Stimulated activated CD8-positive, alpha-beta memory T cell treated with anti-CD3 and anti-CD28 coated beads, Interleukin-7, amount 100 ng/mL, for 1 hour (primary cell): ENCODE measurements at regions not wholly inside any gene's neighbourhood (a gene's known extent, or its start where the extent isn't known, plus 50 kb on each side); places are given as distances from the start of the nearest gene placed in this dataset.

Experiments
- DNase-seq, 2 donors: peaks; one replicate each; pipeline ENCODE4 v3.0.0-alpha.2; 2020; ENCODE audit warnings: low read depth in 2 of 2

DNA sequence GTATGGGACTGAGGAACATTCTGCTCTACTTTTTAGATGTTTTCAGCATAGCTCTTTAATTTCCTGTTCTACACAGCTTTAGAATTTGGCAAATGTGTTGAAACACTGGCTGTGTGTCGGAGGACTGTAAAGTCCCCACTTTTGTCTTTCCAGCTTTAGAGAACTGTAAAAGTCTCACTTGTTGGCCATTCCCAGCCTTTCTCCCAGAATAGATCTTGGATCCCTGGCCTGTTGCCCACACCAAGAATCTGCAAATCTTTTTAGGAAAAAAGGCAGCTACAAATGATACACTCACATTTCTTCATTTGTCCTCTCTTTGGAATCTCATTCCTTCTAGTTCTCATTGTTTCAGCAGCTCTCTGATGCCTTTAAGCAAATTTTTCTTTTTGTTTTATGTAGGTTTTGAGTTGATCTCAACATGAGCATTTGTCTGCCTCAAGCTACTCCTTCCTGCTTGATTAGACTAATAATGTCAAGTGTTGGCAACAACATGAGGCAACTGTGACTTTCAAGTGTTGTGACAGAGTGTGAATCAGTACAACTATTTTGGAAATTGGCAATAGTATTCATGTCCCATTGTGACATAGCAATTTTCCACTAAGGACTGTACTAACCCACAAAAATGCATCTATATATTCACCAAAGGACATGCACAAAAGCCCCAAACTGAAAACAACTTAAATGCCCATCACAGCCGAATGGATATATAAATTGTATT, 610.8 kb downstream of the EPHA4 start:
- no peak for DNase-seq

DNA sequence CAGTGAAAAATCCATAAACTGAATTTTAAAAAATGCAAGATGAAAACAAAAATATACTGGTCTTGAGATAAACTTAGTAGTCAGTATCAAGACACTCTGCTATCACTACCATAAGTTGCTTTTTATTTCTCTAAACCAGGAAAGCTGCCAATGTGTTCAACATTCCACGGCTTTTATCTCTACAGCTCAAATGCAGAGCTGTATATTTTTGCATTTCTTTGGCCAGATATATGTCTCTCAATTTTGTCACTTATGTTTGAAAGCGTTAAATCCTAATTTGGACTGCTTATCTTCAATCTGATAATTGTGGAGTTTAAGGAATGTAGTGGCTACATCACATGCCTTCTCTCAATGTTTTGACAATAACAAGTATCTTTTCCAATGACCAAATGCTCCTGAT, 609.5 kb downstream of the EPHA4 start:
- no peak for DNase-seq

DNA sequence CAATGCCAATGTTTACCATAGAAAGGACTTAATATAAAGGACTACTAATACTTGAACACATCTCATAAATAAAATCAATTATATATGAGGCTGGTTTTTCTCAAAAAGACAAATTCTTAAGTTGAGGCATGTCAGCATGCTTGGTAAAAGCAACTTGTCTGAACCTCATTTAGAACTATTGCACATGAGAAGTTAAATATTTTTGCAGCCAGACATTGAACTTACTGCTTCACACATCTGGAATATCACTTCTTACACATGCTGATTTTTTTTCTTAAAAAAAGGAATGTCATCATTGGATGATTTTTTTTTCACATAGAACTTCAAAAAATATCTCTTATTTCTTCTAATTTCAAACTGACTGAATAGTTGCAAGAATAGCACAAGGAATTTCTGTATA, 609.0 kb downstream of the EPHA4 start:
- DNase-seq, result no peak

DNA sequence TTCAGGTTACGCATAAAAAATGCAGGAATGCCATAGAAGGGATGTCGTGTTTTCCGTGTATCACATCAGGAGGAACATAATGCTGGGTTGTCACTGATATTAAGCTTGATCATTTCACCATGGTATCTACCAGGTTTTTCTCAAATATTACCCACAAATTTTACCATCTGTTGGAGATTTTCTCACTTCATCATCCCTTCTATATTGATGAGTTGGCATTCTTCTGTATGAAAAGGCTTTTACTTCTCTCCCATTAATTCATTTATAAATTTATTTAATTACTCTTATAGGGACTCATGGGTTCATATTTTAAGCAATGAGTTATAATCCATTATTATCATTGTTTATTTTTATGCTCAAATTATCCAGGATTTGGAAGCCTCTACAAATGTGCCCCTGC, 608.2 kb downstream of the EPHA4 start:
- DNase-seq, result no peak

DNA sequence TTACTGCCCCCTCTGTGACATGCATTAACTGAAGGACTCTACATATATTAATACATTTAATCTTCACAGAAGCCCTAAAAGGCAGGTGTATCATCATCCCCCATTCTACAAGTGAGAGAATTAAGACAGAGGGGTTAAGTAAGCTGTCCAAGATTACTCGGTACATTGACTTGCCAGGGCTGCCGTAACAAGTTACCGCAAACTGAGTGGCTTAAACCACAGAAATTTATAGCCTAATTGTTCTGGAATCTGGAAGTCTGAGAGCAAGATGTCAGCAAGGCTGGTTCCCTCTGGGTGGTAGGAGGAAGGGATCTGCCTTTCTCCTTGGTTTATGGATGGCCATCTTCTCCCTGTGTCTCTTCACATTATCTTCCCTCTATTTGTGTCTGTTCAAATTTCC, 605.5 kb downstream of the EPHA4 start:
- no peak for DNase-seq

DNA sequence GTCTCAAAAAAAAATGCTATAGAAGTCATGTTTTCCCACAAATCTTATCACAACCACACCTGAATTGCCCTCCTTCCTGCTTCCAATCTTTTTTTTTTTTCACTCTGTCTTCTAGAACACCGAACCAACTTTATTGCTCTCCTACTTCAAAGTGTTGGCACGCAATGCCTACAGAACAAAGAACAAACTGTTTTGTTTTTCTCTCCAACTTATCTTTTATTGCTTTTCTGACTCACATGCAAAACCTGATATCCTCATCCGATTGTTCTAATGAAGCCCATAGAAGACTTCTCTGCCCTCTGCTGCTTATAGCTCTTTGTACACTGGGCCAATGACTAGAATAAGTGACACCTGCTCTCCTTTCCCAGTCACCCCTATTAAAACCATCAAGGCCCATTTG, 602.8 kb downstream of the EPHA4 start:
- DNase-seq, result no peak

DNA sequence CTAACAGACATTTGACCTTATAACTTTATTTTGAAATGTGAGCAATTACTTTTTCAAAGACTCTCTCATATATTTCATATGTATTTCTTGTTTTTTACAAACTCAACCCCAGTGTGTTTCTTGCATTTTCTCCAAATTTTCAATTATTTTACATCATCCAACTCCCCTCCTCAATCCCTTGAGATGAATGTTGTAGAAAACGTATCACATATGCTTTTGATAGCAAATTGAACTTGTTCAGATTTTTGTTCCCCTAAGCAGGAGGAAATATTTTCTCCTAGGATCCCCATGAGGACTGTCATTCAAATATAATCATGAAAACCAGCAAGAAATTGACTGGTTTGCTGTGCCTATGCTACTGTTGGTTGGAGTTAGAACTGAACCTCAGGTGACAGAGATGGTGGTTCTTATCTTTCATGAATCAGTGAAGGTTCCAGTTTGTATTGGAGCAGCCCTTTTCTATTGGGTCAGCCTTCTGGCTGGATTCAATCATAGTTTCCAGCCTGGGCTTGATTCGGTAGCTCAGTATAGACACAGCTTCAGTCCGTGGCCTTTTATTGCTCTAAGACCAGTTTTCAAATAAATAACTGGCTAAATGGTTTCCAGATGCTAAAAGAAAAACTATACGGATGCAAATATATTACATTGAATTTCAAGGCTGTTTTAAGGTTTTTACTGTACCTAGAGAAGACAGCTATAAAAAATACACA, 591.0 kb downstream of the EPHA4 start:
- DNase-seq, result no peak

DNA sequence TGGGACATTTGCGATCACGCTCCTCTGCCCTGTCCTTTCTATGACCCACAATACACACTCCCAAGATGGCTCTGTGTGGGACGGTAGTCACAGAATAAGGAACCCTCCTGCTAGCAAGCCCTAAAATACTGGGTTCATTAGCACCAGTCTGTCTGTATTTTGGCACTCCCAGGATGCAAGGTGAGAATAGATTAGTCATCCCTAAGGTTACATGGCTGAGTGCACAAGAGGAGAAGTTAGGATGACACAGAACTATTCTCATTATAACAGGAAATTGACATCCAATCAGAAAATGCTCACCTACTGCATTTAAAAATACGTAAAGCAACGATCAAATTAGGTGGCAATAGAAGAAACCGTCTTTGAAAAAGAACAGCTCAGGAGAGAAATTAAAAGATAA, 590.2 kb downstream of the EPHA4 start:
- no peak for DNase-seq

DNA sequence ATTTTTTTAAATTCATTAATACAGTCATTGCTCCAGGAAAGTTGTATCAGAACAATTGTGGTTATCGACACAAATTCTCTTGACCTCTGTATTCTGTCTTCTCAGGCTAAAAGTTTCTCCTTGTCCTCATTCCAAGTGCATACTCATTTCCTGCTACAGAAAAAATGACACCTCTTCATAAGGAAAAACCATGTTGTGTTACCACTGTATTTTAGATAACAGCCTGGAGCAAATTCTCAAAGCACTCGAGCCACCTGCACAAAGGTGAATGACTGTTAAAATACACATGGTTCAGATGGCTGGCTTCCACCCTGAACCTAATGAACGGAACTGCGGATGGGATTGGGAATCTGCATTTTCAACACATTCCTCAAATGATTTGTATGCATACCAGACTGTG, 586.5 kb downstream of the EPHA4 start:
- DNase-seq, result no peak

DNA sequence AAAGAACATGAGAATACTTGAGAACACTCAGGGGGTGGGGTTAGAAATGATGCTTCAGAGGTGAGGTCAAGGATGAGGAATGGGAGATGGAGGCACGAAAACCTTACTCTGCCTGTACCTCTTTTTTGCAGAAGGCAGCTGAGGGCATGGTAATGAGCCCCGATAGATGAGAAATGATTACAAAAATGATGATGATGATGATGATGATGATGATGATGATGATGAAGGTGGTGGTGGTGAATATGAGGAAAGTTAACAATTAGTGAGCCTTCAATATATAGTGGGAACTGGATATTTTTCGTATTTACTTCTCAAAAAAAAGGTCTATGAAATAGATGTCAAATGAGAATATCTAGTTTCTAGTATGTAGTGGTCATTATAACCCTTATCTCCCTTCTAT, 584.3 kb downstream of the EPHA4 start:
- DNase-seq, result no peak

DNA sequence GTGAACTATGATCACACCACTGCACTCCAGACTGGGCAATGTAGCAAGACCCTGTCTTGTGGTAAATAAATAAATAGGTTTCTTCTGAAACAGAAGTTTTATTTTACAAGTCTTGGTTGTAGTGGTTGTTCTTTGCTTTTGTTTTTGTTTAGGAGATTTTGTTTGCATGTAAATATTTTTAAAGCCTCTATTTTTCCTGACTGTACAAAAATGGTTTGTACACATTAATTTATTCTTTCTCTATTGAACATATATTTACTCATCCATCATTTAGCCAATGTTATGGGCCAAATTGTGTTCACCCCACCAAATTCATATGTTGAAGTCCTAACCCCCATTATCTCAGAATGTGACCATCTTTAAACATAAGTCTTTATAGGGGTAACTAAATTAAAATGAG, 580.1 kb downstream of the EPHA4 start:
- no peak for DNase-seq

DNA sequence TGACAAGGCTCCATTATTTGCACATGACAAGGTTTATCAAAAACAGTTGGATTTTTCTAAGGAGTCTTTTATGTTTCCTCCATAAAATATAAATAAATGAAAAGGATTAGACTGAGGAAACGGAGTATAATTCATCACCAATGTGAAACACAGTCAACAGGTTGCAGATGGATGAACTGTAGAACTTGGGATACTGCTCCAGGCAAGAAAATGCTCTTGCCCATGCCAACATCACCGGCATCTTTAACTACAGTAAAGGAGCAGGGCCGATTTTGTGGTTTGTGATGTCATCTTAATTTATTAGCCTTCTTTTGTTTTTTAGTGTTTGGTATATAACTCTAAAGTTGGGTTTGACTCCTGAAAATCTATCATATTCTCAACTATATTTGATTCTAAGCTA, 577.3 kb downstream of the EPHA4 start:
- DNase-seq, result no peak

DNA sequence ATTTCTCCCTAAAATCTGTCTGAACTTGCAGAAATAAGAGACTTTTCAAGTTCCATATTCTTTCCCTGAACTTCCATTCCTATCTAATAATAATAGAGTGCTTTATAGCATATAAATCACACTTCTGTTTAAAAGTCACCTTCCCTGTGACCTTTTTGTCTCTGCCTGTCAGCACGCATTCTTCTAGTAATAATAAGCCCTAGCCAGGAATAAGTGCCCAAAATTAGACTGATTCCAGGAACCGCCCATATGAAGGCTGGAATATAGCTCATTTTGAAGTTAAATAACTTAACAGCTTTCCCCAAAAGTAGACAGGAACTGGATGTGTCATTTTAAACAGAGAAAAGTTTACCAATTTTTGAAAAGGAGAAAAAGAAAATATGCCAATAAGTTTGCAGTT, 576.5 kb downstream of the EPHA4 start:
- no peak for DNase-seq

DNA sequence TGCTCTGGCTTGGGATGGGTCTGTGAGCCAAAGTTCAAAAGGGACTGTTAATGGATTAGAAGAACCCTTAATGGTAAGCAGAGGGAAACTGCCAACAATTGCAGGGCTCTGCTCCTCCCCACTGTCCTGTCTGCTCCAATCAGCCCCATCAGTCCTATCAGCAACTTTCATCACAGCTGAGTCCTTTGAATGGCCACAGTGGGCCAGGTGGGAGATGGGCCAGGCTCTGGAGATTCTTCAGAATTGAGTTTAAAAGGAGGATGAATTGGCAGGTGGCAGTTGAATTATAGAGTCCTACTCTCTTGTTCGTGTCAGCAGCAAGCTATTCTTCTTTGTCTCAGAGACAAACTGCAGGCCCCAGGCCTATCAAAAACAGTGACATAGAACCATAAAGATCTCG, 573.9 kb downstream of the EPHA4 start:
- no peak for DNase-seq

DNA sequence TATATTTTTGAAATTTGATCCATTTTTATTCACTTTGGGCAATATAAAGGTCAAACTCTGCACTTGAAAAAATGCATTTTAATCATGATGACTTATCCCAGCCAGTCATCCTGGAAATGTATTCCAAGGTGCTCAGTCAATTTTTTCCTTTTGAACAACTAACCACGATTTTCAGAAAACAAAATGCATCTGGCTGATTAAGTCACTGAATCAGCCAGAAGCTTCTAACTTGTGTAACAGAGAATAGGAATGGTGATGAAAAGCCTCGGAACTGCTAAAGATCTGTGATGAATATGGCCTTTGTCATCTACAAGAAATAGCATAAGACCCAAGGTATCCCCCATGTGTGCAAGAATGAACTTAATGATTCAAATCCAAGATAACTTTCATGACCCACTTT, 572.7 kb downstream of the EPHA4 start:
- DNase-seq, result no peak

DNA sequence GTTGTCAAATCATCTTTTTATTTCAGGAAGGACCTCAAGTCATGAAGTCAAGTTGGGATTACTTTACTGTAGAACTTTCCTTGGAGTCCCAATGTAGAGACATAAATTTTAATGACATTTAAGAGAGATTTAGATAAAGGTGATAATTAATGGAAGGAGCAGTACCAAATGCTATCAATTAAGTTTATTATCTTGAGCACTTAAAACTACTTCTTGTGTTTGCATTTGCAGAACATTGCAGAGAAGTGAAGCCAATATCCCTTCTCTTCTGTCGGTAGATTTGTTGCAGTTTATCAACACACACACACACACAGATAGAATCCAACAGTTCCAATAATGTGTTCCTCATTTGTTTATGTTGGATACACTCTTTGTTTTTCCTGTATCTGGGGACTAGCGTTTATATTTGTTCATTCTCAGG, 570.7 kb downstream of the EPHA4 start:
- no peak for DNase-seq

DNA sequence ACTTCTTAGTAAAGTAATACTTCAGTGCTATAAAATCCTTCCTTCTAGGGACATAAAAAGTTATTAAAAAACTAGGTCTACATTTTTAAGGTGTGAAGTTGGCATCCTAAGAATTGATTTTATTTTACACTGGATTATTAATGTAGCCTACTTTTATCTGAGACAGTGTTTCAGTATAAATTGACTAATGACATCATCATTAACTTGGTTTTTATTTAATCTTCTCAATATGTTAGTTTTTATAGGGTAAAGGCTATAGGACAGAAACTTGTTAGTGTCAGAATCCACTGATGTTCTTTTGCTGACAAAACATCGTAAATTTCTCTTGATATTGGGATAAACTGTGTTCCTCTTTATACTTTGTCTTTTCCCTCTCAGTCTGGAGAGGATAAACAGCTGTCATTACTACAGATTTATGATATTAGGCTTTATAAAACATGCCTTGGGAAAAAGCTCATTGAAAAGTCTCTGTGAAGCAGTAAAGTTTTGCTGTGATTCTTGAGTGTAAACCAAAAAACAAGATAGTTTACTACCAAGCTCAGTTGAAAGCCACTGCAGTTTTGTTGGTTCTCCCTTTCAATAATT, 569.9 kb downstream of the EPHA4 start:
- DNase-seq, result no peak

DNA sequence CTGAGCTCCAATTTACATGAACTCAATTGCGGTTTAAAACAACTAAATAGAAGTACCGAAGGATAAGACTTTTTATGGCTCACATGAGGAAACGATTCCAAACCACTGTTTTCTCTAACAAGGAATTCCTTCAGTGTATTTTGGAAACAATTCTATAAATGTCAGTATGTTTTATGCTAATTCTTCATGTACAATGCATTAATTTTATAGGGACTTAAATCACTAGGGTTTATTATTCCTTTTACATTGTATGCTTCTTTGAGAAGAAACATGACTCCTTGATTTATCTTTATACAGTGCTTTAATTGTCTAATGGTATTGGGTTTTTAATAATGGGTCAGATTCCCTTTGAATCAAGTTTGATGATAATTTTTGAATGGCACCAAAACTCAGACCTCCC, 566.8 kb downstream of the EPHA4 start:
- no peak for DNase-seq

DNA sequence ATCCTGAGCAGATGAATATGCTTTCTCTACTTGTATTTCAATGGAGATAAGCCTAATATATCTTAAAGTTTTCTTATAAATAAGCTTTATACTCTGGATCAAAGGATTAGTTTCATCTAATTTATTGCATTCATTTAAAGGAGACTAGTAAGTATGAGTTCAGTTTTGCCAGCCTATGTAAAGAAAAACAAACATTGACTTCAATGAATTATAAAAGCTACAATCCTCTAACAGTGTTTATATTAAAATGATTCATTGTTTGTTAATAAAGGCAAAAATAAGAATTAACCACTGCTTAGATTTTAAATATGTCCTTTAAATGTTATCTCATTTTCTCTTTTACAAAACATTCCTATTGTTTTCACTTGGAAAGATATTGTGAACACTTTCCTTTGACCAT, 566.0 kb downstream of the EPHA4 start:
- DNase-seq, result no peak

DNA sequence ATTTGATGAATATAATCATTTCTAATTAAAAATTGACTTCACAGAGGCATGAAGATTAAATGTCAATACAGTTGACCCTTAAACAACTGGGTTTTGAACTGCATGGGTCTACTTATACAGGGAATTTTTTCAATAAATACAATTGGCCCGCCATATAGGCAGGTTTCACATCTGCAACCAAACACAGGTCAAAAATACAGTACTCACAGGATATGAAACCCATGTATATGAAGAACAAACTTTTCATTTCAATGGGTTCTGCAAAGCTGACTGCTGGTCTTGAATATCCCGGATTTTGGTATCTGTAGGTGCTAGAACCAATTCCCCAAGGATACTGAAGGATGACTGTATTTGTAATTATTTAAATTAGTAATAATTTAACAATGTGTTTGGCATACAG, 555.6 kb downstream of the EPHA4 start:
- DNase-seq, result no peak

DNA sequence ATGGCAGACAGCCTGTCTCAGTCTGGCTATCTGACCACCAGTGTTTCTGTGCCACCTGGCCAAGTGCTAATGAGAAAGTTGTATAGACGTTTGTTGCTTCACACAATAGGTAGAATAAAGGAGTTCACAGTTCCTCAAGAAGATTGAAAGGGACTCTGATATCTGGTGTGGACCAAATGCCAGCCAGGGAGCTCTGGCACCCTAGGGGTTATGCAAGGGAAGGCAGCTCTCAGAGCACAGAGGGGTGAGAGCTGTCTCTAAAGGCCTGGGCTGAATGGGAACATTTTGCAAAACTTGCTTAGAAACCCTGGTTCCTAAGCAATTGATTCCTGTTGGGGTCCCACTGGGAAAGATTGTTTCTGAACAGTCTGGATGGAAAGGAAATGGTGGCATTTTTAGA, 553.8 kb downstream of the EPHA4 start:
- no peak for DNase-seq

DNA sequence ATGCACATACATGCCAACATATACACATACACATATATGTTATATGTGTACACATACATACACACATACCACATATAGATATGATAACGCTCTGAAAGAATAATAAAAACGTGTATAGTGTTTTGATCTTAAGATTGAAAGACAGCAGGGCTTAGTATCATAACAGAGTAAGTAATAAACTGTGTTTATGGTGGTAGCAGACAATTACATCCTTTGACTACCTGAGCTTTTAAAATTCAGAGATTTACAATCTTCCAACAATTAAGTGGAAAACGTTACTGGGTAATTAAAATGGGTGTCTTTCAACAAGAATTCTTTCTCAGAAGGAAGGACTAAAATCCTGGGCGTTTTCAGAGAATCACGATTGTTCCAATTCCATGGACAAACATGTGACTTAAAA, 552.4 kb downstream of the EPHA4 start:
- no peak for DNase-seq

DNA sequence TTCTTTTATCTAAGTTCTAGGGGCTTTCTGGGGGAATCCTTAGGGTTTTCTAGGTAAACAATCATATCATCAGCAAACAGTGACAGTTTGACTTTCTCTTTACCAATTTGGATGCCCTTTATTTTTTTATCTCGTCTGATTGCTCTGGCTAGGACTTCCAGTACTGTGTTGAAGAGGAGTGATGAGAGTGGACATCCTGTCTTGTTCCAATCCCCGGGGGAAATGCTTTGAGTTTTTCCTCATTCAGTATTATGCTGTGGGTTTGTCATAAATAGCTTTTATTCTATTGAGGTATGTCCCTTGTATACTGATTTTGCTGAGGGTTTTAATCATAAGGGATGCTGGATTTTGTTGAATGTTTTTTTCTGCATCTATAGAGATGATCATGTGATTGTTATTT, 549.5 kb downstream of the EPHA4 start:
- no peak for DNase-seq
